DMS53 (cell line): ENCODE measurements at regions not wholly inside any gene's neighbourhood (a gene's known extent, or its start where the extent isn't known, plus 50 kb on each side); places are given as distances from the start of the nearest gene placed in this dataset.

Source experiments
- DNase-seq: peaks from one replicate; lab custom pipeline; 2025; lab: John Stamatoyannopoulos, UW

- DNase-seq = no peak
Observed at GRCh38 chr7:156034397-156034796, 222.1 kb upstream of the SHH start.

GRCh38 chr7:156032973-156033372, 220.7 kb upstream of the SHH start:
- no peak for DNase-seq

- no peak for DNase-seq
Observed at GRCh38 chr7:156031679-156032478, 219.6 kb upstream of the SHH start.

GRCh38 chr7:156029460-156030007, 217.3 kb upstream of the SHH start:
- DNase-seq = no peak

GRCh38 chr7:156028521-156028920, 216.3 kb upstream of the SHH start:
- no peak for DNase-seq

- no peak for DNase-seq
Observed at GRCh38 chr7:156027821-156028220, 215.6 kb upstream of the SHH start.

- no peak for DNase-seq
Observed at GRCh38 chr7:156026603-156027002, 214.3 kb upstream of the SHH start.

GRCh38 chr7:156026076-156026600, 213.9 kb upstream of the SHH start:
- DNase-seq = no peak

- DNase-seq = no peak
Observed at GRCh38 chr7:156025675-156026074, 213.4 kb upstream of the SHH start.

GRCh38 chr7:156024201-156024600, 211.9 kb upstream of the SHH start:
- DNase-seq = no peak

- no peak for DNase-seq
Observed at GRCh38 chr7:156022483-156023459, 210.5 kb upstream of the SHH start.

- no peak for DNase-seq
Observed at GRCh38 chr7:156021471-156021870, 209.2 kb upstream of the SHH start.

- DNase-seq = no peak
Observed at GRCh38 chr7:156020566-156020965, 208.3 kb upstream of the SHH start.

- no peak for DNase-seq
Observed at GRCh38 chr7:156019776-156020565, 207.7 kb upstream of the SHH start.

- DNase-seq = no peak
Observed at GRCh38 chr7:156019308-156019707, 207.0 kb upstream of the SHH start.

- no peak for DNase-seq
Observed at GRCh38 chr7:156017916-156018700, 205.8 kb upstream of the SHH start.

- no peak for DNase-seq
Observed at GRCh38 chr7:156017431-156017830, 205.2 kb upstream of the SHH start.

- DNase-seq = no peak
Observed at GRCh38 chr7:156015237-156016020, 203.2 kb upstream of the SHH start.

- DNase-seq = no peak
Observed at GRCh38 chr7:156014808-156015207, 202.5 kb upstream of the SHH start.

- no peak for DNase-seq
Observed at GRCh38 chr7:156014201-156014600, 201.9 kb upstream of the SHH start.
